LNCaP clone FGC (cell line): ENCODE measurements at regions not wholly inside any gene's neighbourhood (a gene's known extent, or its start where the extent isn't known, plus 50 kb on each side); places are given as distances from the start of the nearest gene placed in this dataset.

Experiments
- DNase-seq: peaks from one replicate; pipeline ENCODE4 v3.0.0-alpha.2; 2011; ENCODE audit warnings: low read depth
- H3K4me3 ChIP-seq: 2 replicates; pipeline ENCODE4 v1.5.1; 2011; ENCODE audit warnings: mild to moderate bottlenecking, low read depth, low read length, control low read depth
- CTCF ChIP-seq: IDR thresholded peaks from 2 replicates; pipeline ENCODE4 v1.5.1; 2012; ENCODE audit warnings: mild to moderate bottlenecking; ENCODE audit not compliant: control insufficient read depth, insufficient read depth; ENCODE audit errors: extremely low read depth

DNA sequence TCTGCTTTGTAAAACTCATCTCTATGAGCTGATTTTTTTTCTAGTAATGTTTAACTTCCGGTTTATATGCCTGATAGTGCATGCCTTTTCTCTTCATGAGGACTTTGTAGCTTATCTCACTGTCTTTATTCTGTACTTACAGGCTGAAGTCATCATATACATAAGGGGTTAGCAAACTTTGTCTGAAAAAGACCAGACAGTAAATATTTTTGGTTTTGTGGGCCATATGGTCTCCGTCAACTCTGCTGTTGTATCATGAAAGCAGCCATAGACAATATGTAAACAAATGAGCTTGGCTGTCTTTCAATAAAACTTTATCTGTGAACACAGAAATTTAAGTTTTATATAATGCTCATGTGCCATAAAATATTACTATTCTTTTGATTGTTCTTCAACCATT lies 172.1 kb downstream of the GXYLT1 start:
- no peak overlapping the region for H3K4me3 ChIP-seq
- TF ChIP-seq CTCF, result no peak
- no peak for DNase-seq

- no peak for TF ChIP-seq CTCF
- no peak for DNase-seq
- no peak overlapping the region for H3K4me3 ChIP-seq
Observed at GRCh38 chr12:41972196-41972595, 172.5 kb downstream of the GXYLT1 start.

DNA sequence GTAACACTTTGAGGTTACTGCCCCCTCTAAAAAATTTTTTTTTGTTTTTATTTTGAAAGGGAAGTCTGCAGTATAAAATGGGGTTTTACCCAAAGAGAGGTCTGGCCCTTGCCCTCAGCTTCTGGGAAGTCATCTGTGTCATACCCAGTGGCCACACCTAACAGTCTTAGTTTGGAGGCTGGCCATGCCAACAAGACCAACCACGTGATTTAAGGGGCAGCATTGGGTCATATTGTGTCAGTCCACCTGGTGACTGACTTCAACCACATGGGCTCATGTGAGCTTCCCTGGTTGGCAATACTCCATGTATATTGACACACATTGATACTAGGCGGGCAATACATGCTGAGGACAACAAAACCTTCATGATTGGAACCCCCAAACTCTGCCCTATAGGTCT lies 173.9 kb downstream of the GXYLT1 start:
- no peak for DNase-seq
- no peak for TF ChIP-seq CTCF
- no peak overlapping the region for H3K4me3 ChIP-seq

DNA sequence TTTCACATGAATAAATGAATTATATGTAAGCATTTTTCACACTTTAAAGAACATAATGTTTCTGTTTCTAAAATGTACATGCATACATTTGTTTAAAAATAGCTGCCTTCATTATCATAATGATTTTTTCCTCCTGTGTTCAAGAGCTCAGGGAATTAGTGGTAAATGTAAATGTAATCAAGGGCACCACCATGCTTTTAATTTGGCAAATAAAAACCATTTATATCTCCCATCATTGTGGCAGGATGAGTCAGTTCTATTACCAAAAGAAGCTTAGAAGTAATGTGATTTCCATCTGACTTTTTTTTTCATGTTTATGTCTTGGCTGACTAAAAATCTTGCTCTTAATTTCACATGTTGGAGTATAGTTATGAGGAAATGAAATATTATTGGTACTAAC lies 176.1 kb downstream of the GXYLT1 start:
- DNase-seq, result no peak
- no peak overlapping the region for H3K4me3 ChIP-seq
- no peak for TF ChIP-seq CTCF

GRCh38 chr12:41967668-41968500 lies 176.8 kb downstream of the GXYLT1 start:
- no peak for DNase-seq
- no peak overlapping the region for H3K4me3 ChIP-seq
- TF ChIP-seq CTCF, result no peak

DNA sequence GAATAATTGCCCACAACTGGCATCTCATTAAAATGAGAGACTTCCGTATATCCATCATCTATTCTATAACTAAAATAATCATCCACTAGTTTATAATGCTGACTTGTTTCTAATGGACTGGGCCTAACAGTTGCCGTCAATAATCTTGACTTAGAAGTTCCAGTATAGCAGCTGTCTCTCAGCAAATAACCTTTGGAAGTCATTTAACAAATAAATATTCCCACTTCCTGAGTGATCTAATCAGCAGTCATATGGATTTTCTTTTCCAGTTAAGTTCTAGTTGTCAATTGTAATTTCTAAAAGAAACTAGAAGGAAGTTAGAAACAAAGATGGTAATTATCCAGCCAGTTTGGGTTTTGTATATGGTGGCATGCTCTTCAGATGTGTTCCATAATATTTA lies 177.8 kb downstream of the GXYLT1 start:
- H3K4me3 ChIP-seq, result no peak overlapping the region
- no peak for DNase-seq
- TF ChIP-seq CTCF, result no peak

DNA sequence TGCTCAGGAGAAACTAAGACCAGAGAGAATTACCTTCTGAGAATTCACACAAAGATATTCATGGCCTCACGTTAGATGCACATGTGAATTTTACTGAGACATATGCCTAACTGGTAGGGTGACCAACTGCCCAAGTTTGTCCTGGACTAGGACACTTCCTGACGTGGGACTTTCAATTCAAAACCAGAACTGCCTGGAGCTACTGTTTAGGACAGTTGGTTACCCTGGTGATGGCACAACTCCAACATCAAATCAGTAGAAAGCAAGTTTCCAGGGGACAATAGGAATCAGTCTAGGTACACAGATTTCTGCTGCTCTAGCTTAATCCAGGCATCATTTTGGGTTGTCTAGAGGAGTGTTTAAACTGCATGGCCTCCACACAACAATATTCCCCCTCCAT lies 178.7 kb downstream of the GXYLT1 start:
- no peak for TF ChIP-seq CTCF
- H3K4me3 ChIP-seq, result no peak overlapping the region
- no peak for DNase-seq
